KOPT-K1 (cell line): ENCODE measurements at regions not wholly inside any gene's neighbourhood (a gene's known extent, or its start where the extent isn't known, plus 50 kb on each side); places are given as distances from the start of the nearest gene placed in this dataset.

ENCODE experiments used
- H3K27ac ChIP-seq: fragments of 200-600 bp; sonication (generic); 2 replicates; pipeline ENCODE4 v1.5.1; 2016; ENCODE audit warnings: antibody characterized with exemption, mild to moderate bottlenecking, low read depth, low read length; ENCODE audit not compliant: poor library complexity, severe bottlenecking
- H3K36me3 ChIP-seq: fragments of 200-600 bp; sonication (generic); 2 replicates; pipeline ENCODE4 v1.5.1; 2017; ENCODE audit warnings: antibody characterized with exemption, mild to moderate bottlenecking, low read length, moderate library complexity; ENCODE audit not compliant: insufficient read depth
- H3K9me3 ChIP-seq: fragments of 200-600 bp; sonication (generic); 2 replicates; pipeline ENCODE4 v1.5.1; 2017; ENCODE audit warnings: antibody characterized with exemption, low read length, mild to moderate bottlenecking; ENCODE audit not compliant: insufficient read depth, poor library complexity, severe bottlenecking

DNA sequence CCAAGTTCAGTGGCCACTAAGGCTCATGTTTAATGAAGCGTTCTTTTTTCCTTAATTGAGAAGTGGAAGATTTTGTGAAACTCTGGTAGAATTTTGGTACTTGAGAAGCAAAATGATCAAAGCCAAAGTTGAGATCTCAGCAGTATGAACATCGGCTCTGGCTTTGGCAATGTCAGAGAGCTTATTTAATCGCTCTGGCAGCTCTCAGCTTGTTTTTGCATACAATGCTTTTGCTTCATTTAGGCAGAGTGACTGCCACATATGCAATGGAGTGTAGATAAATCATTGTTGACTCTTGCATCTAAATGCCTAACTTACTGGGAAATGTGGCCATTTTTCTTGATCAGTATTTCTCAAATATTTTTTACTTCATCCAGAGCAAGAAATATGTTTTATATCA, 135.7 kb downstream of the AASDH start:
- no peaks in the 10 kb centered on the region for H3K36me3 ChIP-seq
- H3K9me3 ChIP-seq = no peaks in the 10 kb centered on the region
- H3K27ac ChIP-seq = no peak overlapping the region

DNA sequence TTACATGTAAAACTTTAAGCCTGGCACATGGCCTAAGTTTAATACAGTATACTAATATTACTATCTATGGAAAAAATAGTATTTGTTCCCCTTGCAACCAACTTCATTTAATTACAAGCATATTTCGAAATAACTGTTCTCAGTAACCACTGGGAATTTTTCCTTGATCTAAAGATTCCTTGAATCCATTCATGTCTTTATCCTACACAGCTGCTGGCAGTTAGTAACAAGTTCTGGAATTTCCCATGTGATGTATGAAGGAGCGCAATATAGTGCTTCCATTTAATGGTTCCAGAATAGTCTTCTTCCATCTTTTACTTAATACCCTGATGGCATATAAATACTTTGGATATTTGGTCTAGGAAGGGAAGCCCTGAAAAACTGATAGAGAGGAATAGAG, 136.5 kb downstream of the AASDH start:
- Histone ChIP-seq H3K27ac (no peak overlapping the region), H3K36me3 (no peaks in the 10 kb centered on the region), H3K9me3 (no peaks in the 10 kb centered on the region)

GRCh38 chr4:56247646-56248045, 139.6 kb downstream of the AASDH start:
- no peak overlapping the region for H3K27ac ChIP-seq
- no peaks in the 10 kb centered on the region for H3K36me3 ChIP-seq
- no peaks in the 10 kb centered on the region for H3K9me3 ChIP-seq

GRCh38 chr4:56246233-56246610, 141.1 kb downstream of the AASDH start:
- Histone ChIP-seq H3K36me3 (no peaks in the 10 kb centered on the region), H3K27ac (no peak overlapping the region), H3K9me3 (no peaks in the 10 kb centered on the region)

DNA sequence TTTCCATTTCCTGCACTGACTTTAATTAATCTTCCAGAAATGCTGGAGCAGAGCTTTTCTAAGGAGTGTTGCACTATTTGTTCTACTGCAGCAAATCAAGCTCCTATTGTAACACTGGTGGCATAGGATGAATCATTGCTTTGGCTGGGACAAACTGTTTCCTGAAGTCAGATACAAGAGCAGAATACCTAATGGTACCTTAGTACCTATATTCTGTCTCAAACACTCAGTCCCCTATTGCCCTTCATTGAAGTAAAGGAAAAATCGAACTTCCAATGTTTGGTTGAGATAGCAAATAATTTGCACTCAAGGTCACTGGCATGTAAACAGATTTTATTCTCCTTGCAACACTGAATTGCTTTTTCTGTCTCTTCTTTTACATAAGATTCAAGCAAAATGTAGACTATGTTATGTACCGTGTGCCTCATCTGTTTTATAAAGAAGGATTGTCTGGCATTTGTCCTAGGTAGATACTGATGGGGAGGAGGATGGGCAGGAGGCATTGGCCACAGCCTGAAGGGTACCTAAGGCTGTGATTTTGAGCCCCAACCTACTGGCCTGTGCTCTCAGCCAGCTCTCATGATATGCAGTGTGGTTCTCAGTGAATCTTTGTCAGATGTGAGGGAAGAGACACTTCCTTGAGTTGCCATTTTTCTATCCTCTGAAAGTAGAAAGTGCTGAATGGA, 141.6 kb downstream of the AASDH start:
- Histone ChIP-seq H3K36me3 (no peaks in the 10 kb centered on the region), H3K9me3 (no peaks in the 10 kb centered on the region), H3K27ac (no peak overlapping the region)

DNA sequence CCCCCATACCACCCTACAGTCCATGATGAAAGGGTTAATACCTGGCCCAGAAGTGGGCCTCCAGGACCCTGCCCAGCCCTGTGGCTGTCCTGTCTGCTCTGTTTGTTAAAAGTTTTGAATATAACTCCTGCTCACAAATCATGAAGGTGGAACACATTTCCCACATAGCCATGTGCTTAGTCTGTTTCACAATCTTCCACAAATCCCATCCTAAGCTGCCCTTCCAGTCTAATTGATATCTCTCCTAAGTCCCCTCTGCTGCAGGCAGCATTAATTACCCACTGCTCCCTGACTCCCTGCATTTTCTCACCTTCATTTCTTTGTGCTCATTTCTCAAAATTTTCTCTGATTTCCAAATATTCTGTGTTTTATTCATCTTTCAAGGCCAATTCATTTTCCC, 142.6 kb downstream of the AASDH start:
- Histone ChIP-seq H3K9me3 (no peaks in the 10 kb centered on the region), H3K36me3 (no peaks in the 10 kb centered on the region), H3K27ac (no peak overlapping the region)

- H3K27ac ChIP-seq = no peak overlapping the region
- no peaks in the 10 kb centered on the region for H3K9me3 ChIP-seq
- no peaks in the 10 kb centered on the region for H3K36me3 ChIP-seq
These were observed 144.2 kb downstream of the AASDH start for GRCh38 chr4:56243107-56243506.

GRCh38 chr4:56241500-56241899, 145.8 kb downstream of the AASDH start:
- Histone ChIP-seq H3K9me3 (no peaks in the 10 kb centered on the region), H3K36me3 (no peaks in the 10 kb centered on the region), H3K27ac (no peak overlapping the region)

DNA sequence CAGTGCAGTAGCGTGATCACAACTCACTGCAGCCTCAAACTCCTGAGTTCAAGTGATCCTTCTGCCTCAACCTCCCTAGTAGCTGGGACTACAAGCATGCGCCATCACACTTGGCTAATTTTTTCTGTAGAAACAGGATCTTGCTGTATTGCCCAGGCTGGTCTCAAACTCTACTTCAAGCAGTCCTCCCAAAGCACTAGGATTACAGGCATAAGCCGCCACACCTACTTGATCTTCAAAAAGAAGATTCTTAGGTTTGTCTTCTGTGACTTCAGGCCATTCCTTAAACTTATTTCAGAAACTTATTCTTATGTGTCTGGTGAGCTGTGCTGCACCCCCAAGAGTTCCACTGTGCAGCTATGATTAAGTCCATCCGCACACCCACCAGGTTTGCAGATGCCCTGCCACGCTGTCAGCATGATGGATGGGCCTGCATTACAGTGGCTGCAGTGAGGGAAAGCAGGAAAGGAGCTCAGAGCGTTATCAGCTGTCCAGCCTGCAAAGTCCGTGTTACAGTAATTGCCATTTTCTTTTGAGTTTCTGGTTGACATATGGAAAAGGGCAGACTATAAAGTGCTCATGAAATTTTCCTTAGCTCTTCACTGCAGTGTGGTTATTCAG, 146.6 kb downstream of the AASDH start:
- H3K27ac ChIP-seq = no peak overlapping the region
- no peaks in the 10 kb centered on the region for H3K36me3 ChIP-seq

DNA sequence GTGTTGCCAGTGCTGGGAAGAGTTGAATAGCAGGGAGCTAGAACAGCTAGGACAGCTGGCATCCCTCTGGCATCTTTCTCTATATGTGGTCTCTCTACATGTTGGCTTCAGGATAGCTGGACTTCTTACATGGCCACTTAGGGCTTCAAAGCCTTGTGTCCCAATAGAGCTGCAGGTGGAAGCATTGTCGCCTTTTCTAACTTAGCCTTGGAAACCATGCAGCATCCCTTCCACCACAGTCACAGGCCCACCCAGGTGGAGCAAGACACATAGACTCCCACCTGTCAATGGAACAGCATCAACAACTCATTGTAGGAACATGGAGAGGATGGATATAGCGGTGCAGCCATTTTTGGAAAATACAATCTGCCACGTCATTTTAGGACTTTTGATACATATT, 149.0 kb downstream of the AASDH start:
- Histone ChIP-seq H3K36me3 (no peaks in the 10 kb centered on the region), H3K9me3 (no peaks in the 10 kb centered on the region), H3K27ac (no peak overlapping the region)

More for the DNA sequence above, 146.6 kb downstream of the AASDH start:
- H3K9me3 ChIP-seq = no peaks in the 10 kb centered on the region

- H3K9me3 ChIP-seq = no peaks in the 10 kb centered on the region
- H3K36me3 ChIP-seq = no peaks in the 10 kb centered on the region
- H3K27ac ChIP-seq = no peak overlapping the region
These were observed 151.6 kb downstream of the AASDH start for GRCh38 chr4:56235725-56236124.

DNA sequence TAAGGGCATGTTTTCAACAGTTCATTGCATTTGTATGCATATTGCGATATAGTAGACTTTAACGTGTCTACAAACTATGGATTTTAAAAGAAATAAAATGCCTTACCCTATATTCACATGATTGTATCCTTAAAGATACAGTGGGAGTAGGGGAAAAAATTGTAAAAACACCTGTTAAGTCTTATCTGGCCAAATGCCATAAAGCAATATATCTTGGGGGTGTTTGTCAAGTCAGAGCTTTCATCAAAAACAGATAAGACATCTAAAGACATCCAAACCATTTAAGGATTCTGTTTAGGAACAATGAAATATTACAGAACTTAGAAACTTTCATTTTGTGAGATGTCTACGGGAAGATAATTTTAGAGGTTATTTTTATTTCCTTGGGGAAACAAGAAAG, 152.3 kb downstream of the AASDH start:
- H3K27ac ChIP-seq = no peak overlapping the region
- H3K36me3 ChIP-seq = no peaks in the 10 kb centered on the region
- no peaks in the 10 kb centered on the region for H3K9me3 ChIP-seq

GRCh38 chr4:56234098-56234497, 153.2 kb downstream of the AASDH start:
- H3K9me3 ChIP-seq = no peaks in the 10 kb centered on the region
- no peaks in the 10 kb centered on the region for H3K36me3 ChIP-seq
- no peak overlapping the region for H3K27ac ChIP-seq

DNA sequence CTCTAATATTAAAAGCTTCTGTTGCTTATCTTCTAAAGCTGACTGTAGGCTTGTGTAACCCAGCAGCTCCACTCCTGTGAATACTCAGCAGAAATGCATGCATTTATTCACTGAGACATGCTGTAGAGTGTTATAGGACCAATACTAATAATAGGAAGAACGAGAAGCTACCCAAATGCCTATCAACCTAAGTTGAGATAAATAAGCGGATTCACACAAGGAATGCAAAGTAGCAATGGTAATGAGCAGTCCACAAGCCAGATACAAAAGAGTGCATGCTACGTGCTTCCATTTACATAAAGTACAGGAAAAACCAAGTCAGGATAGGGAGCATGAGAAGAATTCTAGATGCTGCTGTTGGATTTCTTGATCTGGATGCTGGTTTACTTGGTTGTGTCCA, 155.9 kb downstream of the AASDH start:
- Histone ChIP-seq H3K27ac (no peak overlapping the region), H3K9me3 (no peaks in the 10 kb centered on the region), H3K36me3 (no peaks in the 10 kb centered on the region)

GRCh38 chr4:56229947-56230346, 157.3 kb downstream of the AASDH start:
- no peaks in the 10 kb centered on the region for H3K9me3 ChIP-seq
- H3K27ac ChIP-seq = no peak overlapping the region

DNA sequence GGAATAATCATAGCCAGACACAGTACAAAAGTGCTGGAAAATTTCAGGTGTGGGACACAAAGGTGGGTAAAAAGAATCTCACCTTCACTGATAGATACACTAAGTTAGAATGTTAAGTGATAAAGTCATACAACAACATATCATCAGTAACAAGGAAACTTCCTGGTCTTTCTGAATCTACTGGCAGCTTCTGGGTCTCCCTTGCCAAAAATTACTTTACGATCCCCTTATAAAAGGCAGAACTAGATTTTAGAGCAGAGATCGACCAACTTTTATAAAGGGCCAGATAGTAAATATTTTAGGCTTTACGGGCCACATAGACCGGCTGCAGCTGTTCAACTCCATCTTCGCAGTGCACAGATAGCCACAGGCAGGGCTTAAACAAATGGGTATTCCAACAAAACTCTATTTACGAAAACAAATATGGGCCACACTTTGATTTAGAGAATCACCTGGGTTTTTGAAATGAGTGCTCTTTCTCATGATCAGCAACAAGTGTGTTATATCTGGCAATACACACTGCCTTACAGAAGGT, 159.9 kb downstream of the AASDH start:
- Histone ChIP-seq H3K9me3 (no peaks in the 10 kb centered on the region), H3K27ac (no peak overlapping the region), H3K36me3 (no peaks in the 10 kb centered on the region)

More at GRCh38 chr4:56229947-56230346, 157.3 kb downstream of the AASDH start:
- H3K36me3 ChIP-seq = no peaks in the 10 kb centered on the region
